ENCODE measurements at regions not wholly inside any gene's neighbourhood (a gene's known extent, or its start where the extent isn't known, plus 50 kb on each side); places are given as distances from the start of the nearest gene placed in this dataset.

DNA sequence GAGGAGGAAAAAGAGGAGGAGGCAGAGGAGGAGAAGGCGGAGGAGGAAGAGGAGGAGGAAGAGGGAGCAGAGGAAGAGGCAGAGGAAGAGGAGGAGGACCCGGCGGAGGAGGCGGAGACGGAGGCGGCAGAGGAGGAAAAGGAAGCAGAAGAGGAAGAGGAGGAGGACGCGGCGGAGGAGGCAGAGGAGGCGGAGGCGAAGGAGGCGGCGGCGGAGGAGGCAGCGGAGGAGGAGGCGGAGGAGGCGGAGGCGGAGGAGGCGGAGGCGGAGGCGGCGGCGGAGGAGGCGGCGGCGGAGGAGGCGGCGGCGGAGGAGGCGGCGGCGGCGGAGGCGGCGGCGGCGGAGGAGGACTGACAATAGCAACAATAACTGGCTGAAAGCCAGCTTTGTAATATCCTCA lies 616.6 kb downstream of the TBC1D22A start:
- H3K4me3 ChIP-seq (ENCODE audit: low read depth, low read length) = no peak overlapping the region
- TF ChIP-seq, protein P1, sequence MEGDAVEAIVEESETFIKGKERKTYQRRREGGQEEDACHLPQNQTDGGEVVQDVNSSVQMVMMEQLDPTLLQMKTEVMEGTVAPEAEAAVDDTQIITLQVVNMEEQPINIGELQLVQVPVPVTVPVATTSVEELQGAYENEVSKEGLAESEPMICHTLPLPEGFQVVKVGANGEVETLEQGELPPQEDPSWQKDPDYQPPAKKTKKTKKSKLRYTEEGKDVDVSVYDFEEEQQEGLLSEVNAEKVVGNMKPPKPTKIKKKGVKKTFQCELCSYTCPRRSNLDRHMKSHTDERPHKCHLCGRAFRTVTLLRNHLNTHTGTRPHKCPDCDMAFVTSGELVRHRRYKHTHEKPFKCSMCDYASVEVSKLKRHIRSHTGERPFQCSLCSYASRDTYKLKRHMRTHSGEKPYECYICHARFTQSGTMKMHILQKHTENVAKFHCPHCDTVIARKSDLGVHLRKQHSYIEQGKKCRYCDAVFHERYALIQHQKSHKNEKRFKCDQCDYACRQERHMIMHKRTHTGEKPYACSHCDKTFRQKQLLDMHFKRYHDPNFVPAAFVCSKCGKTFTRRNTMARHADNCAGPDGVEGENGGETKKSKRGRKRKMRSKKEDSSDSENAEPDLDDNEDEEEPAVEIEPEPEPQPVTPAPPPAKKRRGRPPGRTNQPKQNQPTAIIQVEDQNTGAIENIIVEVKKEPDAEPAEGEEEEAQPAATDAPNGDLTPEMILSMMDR (IDR thresholded peaks at IDR 0.05; ENCODE audit: low read depth, low read length, missing control alignments) = no peak
- DNase-seq (ENCODE audit: low read depth) = no peak

DNA sequence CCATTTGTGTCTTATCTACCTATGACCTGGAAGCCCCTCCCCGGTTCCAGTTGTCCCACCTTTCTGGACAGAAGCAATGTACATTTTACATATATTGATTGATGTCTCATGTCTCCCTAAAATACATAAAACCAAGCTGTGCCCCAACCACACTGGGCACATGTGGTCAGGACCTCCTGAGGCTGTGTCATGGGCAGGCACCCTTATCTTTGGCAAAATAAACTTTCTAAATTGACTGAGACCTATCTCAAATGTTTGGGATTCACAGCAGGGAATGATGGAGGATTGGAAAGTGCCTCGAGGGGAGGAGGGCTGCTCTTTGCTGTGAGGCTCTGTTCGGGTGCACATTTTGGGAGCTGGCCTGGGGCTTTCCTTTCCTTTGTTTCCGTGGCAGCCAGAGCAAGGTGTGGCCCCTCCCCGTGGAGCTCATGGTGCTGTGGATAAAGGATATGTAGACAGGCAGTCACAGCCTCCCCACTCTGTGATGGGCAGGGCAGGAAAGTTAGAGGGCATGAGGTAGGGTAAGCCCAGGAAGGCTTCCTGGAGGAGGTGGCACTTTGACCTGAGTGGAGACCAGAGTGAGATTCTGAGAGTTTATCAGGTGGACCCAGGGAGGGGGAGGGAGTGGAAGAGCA lies 615.6 kb downstream of the TBC1D22A start:
- no peak for DNase-seq (ENCODE audit: low read depth)
- TF ChIP-seq, protein P1 (IDR thresholded peaks at IDR 0.05; ENCODE audit: low read depth, low read length, missing control alignments) = no peak
- H3K4me3 ChIP-seq (ENCODE audit: low read depth, low read length) = no peak overlapping the region

DNA sequence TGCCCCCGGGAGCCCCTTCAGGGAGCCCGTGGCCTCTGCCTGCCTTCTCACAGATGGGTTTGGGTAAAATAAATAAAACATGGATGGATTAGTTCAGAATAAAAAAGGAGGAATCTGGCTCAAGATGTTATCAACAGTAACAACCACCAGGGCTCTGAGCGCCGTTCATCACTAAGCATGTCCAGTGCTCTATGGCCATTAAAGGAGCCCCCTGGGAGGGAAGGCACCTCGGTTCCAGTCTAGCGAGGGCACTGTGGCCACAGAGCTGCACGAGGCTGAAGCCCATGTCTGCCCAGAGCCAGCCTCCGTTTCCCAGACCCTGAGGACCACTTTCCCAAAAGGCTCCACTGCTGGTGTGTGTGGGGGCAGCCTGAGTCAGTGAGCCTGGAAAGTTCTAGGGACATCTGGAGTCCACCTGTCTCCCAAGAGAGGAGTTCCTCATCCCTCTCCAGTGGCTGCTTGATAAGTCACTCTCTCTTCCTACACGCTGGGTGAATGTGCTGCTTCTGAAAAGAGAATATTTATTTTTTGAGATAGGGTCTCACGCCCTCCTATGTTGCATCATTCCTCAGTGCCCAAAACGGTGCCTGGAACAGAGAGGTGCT lies 614.6 kb downstream of the TBC1D22A start:
- no peak overlapping the region for H3K4me3 ChIP-seq (ENCODE audit: low read depth, low read length)
- no peak for DNase-seq (ENCODE audit: low read depth)
- TF ChIP-seq, protein P1 (IDR thresholded peaks at IDR 0.05; ENCODE audit: low read depth, low read length, missing control alignments) = no peak

- TF ChIP-seq, protein P1 (IDR thresholded peaks at IDR 0.05; ENCODE audit: low read depth, low read length, missing control alignments) = no peak
- no peak for DNase-seq (ENCODE audit: low read depth)
- no peak overlapping the region for H3K4me3 ChIP-seq (ENCODE audit: low read depth, low read length)
These were observed 613.9 kb downstream of the TBC1D22A start for GRCh38 chr22:47376322-47376700.

- no peak for DNase-seq (ENCODE audit: low read depth)
- H3K4me3 ChIP-seq (ENCODE audit: low read depth, low read length) = no peak overlapping the region
These were observed 613.3 kb downstream of the TBC1D22A start for GRCh38 chr22:47375621-47376321.

GRCh38 chr22:47374901-47375575 lies 612.6 kb downstream of the TBC1D22A start:
- no peak for DNase-seq (ENCODE audit: low read depth)

More at GRCh38 chr22:47375621-47376321, 613.3 kb downstream of the TBC1D22A start:
- TF ChIP-seq, protein P1 (IDR thresholded peaks at IDR 0.05; ENCODE audit: low read depth, low read length, missing control alignments) = no peak

More at GRCh38 chr22:47374901-47375575, 612.6 kb downstream of the TBC1D22A start:
- TF ChIP-seq, protein P1 (IDR thresholded peaks at IDR 0.05; ENCODE audit: low read depth, low read length, missing control alignments) = no peak
- H3K4me3 ChIP-seq (ENCODE audit: low read depth, low read length) = no peak overlapping the region
